Keratinocyte (primary cell): ENCODE measurements at regions not wholly inside any gene's neighbourhood (a gene's known extent, or its start where the extent isn't known, plus 50 kb on each side); places are given as distances from the start of the nearest gene placed in this dataset.

Experiments
- DNase-seq: peaks from one replicate; pipeline ENCODE4 v3.0.0-alpha.2; 2011; ENCODE audit warnings: low read depth, missing footprints, low spot score
- FAIRE-seq: peaks from 2 replicates; lab custom pipeline; 2011; peaks lifted over from hg19 to GRCh38; lab: Jason Lieb, UNC
- H2AFZ ChIP-seq: 2 replicates; pipeline ENCODE4 v1.6.0; 2012; ENCODE audit warnings: low read length, control low read depth, inconsistent platforms; ENCODE audit not compliant: control insufficient read depth
- H3K27ac ChIP-seq: 2 replicates; pipeline ENCODE4 v1.5.1; 2011; ENCODE audit warnings: low read length; ENCODE audit not compliant: control insufficient read depth, insufficient read depth
- H3K27me3 ChIP-seq: 3 replicates; pipeline ENCODE4 v1.6.0; 2011; ENCODE audit warnings: low read length; ENCODE audit not compliant: control insufficient read depth, insufficient read depth; ENCODE audit errors: extremely low read depth
- H3K36me3 ChIP-seq, 2 experiments: 2 replicates in 1 of 2; 3 replicates in 1 of 2; pipeline ENCODE4 v1.5.1; 2011; ENCODE audit warnings: low read length in 2 of 2, mild to moderate bottlenecking in 1 of 2; ENCODE audit not compliant: control insufficient read depth in 2 of 2, insufficient read depth in 2 of 2; ENCODE audit errors: extremely low read depth in 1 of 2
- H3K4me1 ChIP-seq: 3 replicates; pipeline ENCODE4 v1.5.1; 2011; ENCODE audit warnings: low read length; ENCODE audit not compliant: control insufficient read depth, insufficient read depth; ENCODE audit errors: extremely low read depth
- H3K4me2 ChIP-seq: 3 replicates; pipeline ENCODE4 v1.6.0; 2011; ENCODE audit warnings: low read depth, low read length; ENCODE audit not compliant: control insufficient read depth, insufficient read depth; ENCODE audit errors: extremely low read depth
- H3K4me3 ChIP-seq, 3 experiments: fragments of 200-600 bp in 1 of 3; sonication (generic) in 1 of 3; 2 replicates in 2 of 3; 3 replicates in 1 of 3; pipeline ENCODE4 v1.5.1; 2011 to 2016; ENCODE audit warnings: low read length in 3 of 3, mild to moderate bottlenecking in 3 of 3, control low read depth in 2 of 3, inconsistent platforms in 1 of 3, low read depth in 1 of 3, mixed read lengths in 1 of 3, mixed run types in 1 of 3, moderate library complexity in 1 of 3; ENCODE audit not compliant: control insufficient read depth in 2 of 3, insufficient read depth in 2 of 3; ENCODE audit errors: extremely low read depth in 1 of 3
- H3K79me2 ChIP-seq: 2 replicates; pipeline ENCODE4 v1.6.0; 2012; ENCODE audit warnings: low read length; ENCODE audit not compliant: control insufficient read depth, insufficient read depth
- H3K9ac ChIP-seq: 3 replicates; pipeline ENCODE4 v1.6.0; 2011; ENCODE audit warnings: low read length; ENCODE audit not compliant: control insufficient read depth, insufficient read depth; ENCODE audit errors: extremely low read depth
- H3K9me1 ChIP-seq: 3 replicates; pipeline ENCODE4 v1.6.0; 2011; ENCODE audit warnings: low read length; ENCODE audit not compliant: control insufficient read depth, insufficient read depth; ENCODE audit errors: extremely low read depth
- H3K9me3 ChIP-seq: 2 replicates; pipeline ENCODE4 v1.5.1; 2012; ENCODE audit warnings: low read depth, low read length; ENCODE audit not compliant: control insufficient read depth
- H4K20me1 ChIP-seq: 3 replicates; pipeline ENCODE4 v1.6.0; 2011; ENCODE audit warnings: low read length; ENCODE audit not compliant: control insufficient read depth, insufficient read depth; ENCODE audit errors: extremely low read depth
- EZH2 ChIP-seq: IDR thresholded peaks from one replicate; pipeline ENCODE4 v1.6.1; 2012; ENCODE audit warnings: inconsistent platforms, mild to moderate bottlenecking, low read length, moderate library complexity
- dilution Hi-C: fragments of 300-500 bp; cut with MboI; formaldehyde crosslinking; loops from one replicate; pipeline ENCODE4 v1.7.0; 2020; ENCODE audit warnings: low sequenced_read_pairs; ENCODE audit not compliant: extremely low pct_ligation_motif_present
- TF ChIP-seq, protein P1 (sequence below), 3 experiments: IDR thresholded peaks in 1 of 3; conservative IDR thresholded peaks in 1 of 3; optimal IDR thresholded peaks in 1 of 3; 2 replicates in 2 of 3; 3 replicates in 1 of 3; pipeline versions ENCODE3 to v1.5.1; 2011; ENCODE audit warnings: low read length in 3 of 3, mild to moderate bottlenecking in 3 of 3, moderate library complexity in 2 of 3, control low read depth in 1 of 3, inconsistent platforms in 1 of 3; ENCODE audit not compliant: insufficient read depth in 2 of 3; ENCODE audit errors: extremely low read depth in 1 of 3

DNA sequence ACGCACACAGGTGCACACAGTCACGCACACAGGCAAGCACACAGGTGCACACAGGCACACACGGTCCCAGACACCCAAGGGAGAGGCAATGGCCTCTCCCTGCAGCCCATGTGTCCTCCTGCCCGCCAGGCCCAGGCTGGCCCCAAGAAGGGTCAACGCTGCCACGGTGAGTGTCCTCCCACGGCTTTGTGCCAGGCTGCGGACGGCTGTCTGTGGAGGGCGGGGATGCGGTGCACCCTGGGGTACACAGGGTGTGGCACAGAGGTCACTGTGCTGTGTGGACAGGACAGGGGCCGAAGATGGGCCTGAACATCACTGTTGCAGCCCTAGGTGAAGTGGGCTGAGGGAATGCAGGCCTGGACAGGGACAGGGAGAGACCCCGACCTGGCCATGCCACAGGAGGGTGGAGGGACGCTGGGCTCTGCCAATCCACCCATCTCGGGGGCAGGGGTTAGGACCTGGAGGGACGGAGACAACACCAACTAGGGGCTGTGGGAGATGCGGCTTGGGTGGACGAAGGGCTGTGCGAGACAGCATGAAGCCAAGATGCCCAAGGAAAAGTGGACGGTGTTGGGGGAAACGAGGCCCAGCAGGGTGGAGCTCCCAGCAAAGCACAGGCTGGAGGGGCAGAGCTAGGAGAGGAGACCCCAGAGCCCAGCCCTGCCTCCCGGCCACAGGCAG, 523.8 kb downstream of the BRD1 start:
- Histone ChIP-seq H3K9me1 (no peaks in the 10 kb centered on the region), H3K4me2 (no peak overlapping the region), H4K20me1 (no peaks in the 10 kb centered on the region), H3K9ac (no peak overlapping the region), H3K27ac (no peak overlapping the region), H3K4me3 (no peak overlapping the region), H3K9me3 (peaks cover 16% of the 10 kb centered on the region), H2AFZ (no peak overlapping the region), H3K4me1 (no peaks in the 10 kb centered on the region), H3K36me3 (no peaks in the 10 kb centered on the region), H3K79me2 (no peaks in the 10 kb centered on the region), H3K27me3 (no peaks in the 10 kb centered on the region)
- dilution Hi-C loops, result no loop called here
- DNase-seq, result no peak
- no peak for TF ChIP-seq EZH2
- TF ChIP-seq, protein P1, sequence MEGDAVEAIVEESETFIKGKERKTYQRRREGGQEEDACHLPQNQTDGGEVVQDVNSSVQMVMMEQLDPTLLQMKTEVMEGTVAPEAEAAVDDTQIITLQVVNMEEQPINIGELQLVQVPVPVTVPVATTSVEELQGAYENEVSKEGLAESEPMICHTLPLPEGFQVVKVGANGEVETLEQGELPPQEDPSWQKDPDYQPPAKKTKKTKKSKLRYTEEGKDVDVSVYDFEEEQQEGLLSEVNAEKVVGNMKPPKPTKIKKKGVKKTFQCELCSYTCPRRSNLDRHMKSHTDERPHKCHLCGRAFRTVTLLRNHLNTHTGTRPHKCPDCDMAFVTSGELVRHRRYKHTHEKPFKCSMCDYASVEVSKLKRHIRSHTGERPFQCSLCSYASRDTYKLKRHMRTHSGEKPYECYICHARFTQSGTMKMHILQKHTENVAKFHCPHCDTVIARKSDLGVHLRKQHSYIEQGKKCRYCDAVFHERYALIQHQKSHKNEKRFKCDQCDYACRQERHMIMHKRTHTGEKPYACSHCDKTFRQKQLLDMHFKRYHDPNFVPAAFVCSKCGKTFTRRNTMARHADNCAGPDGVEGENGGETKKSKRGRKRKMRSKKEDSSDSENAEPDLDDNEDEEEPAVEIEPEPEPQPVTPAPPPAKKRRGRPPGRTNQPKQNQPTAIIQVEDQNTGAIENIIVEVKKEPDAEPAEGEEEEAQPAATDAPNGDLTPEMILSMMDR (optimal IDR thresholded peaks at IDR 0.05 in 1 of 3, IDR thresholded peaks at IDR 0.05 in 1 of 3, conservative IDR thresholded peaks at IDR 0.05 in 1 of 3; ENCODE audit: extremely low read depth in 1 of 3, insufficient read depth in 2 of 3, low read length in 3 of 3), result no peak
- no peak for FAIRE-seq

DNA sequence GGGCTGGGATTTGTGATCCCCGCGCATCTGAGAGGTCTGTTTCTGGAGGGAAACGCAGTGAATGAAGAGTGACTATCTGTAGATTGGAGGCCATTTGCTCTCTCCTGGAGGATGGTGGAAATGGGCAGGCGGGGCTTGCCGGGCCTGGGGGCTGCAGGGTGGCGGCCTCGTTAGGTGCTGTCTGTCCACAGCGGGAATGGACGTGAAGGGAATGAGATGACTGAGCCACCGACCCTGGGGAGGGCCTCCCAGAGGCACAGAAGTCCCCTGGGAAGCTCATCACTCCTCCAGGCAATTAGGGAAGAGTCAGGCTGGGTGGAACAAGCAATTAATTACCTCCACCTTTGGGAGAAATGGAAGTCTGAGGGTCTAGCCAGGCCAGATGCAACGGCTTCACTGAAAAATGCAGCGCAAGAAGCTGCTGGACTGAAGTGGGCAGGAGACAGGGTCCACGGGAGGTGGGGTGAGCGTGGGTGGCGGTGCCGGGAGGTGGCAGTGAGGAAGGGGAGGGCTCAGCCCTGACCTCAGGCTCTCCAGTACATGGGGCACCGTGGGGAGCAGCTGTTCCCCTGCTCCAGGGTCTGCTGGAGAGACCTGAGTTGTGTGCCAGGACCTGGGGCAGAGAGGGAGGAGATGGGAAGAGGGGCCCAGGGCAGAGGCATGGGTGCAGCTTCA, 524.5 kb downstream of the BRD1 start:
- TF ChIP-seq, protein P1 (optimal IDR thresholded peaks at IDR 0.05 in 1 of 3, IDR thresholded peaks at IDR 0.05 in 1 of 3, conservative IDR thresholded peaks at IDR 0.05 in 1 of 3; ENCODE audit: extremely low read depth in 1 of 3, insufficient read depth in 2 of 3, low read length in 3 of 3), result no peak
- TF ChIP-seq EZH2, result no peak
- FAIRE-seq, result no peak

More for the DNA sequence above, 524.5 kb downstream of the BRD1 start:
- Histone ChIP-seq H3K27ac (no peak overlapping the region), H3K4me2 (no peak overlapping the region), H3K9me3 (peaks cover 16% of the 10 kb centered on the region), H3K4me3 (no peak overlapping the region), H2AFZ (no peak overlapping the region), H3K36me3 (no peaks in the 10 kb centered on the region), H3K79me2 (no peaks in the 10 kb centered on the region), H4K20me1 (no peaks in the 10 kb centered on the region), H3K9me1 (no peaks in the 10 kb centered on the region), H3K9ac (no peak overlapping the region), H3K4me1 (no peaks in the 10 kb centered on the region), H3K27me3 (no peaks in the 10 kb centered on the region)
- no peak for DNase-seq
- dilution Hi-C loops, result no loop called here
